ENCODE measurements at regions not wholly inside any gene's neighbourhood (a gene's known extent, or its start where the extent isn't known, plus 50 kb on each side); places are given as distances from the start of the nearest gene placed in this dataset.

DNA sequence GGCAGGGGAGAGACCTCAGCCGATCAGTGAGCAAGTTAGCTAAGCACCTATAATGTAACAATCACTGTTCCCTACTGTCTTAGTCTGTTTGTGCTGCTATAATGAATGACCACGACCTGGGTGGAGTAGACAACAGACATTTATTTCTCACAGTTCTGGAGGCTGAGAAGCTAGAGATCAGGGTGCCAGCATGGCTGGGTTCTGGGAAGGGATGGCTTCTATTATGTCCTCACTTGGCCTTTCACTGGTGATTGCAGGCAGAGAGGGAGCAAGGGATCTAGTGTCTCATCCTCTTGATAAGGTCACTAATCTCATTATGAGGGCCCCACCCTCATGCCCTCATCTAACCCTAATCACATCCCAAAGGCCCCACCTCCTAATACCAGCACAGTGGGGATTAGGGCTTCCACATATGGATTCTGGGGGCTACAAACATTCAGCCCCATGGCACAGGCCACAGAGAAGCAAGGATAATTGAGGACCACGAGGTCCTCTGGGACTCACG, 162.5 kb downstream of the CD83 start:
- H3K27me3 ChIP-seq (ENCODE audit: insufficient read depth, low read length), result no peaks in the 10 kb centered on the region
- no peak overlapping the region for H3K4me3 ChIP-seq (replicated peaks in 1 of 2; ENCODE audit: low read depth in 1 of 2, low read length in 2 of 2)
- peaks cover 0 to 8% of the 10 kb centered on the region in 2 experiments; a peak in 1 of 4 replicates for H3K9me3 ChIP-seq (ENCODE audit: control insufficient read depth in 1 of 2, insufficient read depth in 1 of 2, low read depth in 1 of 2, low read length in 2 of 2)
- intact Hi-C loops (cut with micrococcal nuclease), result no loop called here
- TF ChIP-seq EZH2 (IDR thresholded peaks at IDR 0.05) (no peak), SIN3A (IDR thresholded peaks at IDR 0.05; ENCODE audit: low read depth) (no peak), RAD21 (IDR thresholded peaks at IDR 0.05; ENCODE audit: low read depth) (no peak), JUND (IDR thresholded peaks at IDR 0.05) (no peak), ZFX (IDR thresholded peaks at IDR 0.05) (no peak), ELF1 (IDR thresholded peaks at IDR 0.05; ENCODE audit: borderline replicate concordance, low read depth) (no peak), SRF (IDR thresholded peaks at IDR 0.05; ENCODE audit: low read depth) (no peak), FOSL1 (IDR thresholded peaks at IDR 0.05; ENCODE audit: low read depth) (no peak), SP1 (IDR thresholded peaks at IDR 0.05; ENCODE audit: low read depth) (no peak), TCF7L2 (IDR thresholded peaks at IDR 0.05; ENCODE audit: borderline replicate concordance, extremely low read depth, insufficient read depth, insufficient read length) (no peak), CEBPB (IDR thresholded peaks at IDR 0.05; ENCODE audit: low read depth) (no peak), POLR2A (IDR thresholded peaks at IDR 0.05; ENCODE audit: borderline replicate concordance, extremely low read depth, insufficient read depth, insufficient read length) (no peak), CBX3 (IDR thresholded peaks at IDR 0.05; ENCODE audit: low read depth) (no peak)
- TF ChIP-seq, protein P1, sequence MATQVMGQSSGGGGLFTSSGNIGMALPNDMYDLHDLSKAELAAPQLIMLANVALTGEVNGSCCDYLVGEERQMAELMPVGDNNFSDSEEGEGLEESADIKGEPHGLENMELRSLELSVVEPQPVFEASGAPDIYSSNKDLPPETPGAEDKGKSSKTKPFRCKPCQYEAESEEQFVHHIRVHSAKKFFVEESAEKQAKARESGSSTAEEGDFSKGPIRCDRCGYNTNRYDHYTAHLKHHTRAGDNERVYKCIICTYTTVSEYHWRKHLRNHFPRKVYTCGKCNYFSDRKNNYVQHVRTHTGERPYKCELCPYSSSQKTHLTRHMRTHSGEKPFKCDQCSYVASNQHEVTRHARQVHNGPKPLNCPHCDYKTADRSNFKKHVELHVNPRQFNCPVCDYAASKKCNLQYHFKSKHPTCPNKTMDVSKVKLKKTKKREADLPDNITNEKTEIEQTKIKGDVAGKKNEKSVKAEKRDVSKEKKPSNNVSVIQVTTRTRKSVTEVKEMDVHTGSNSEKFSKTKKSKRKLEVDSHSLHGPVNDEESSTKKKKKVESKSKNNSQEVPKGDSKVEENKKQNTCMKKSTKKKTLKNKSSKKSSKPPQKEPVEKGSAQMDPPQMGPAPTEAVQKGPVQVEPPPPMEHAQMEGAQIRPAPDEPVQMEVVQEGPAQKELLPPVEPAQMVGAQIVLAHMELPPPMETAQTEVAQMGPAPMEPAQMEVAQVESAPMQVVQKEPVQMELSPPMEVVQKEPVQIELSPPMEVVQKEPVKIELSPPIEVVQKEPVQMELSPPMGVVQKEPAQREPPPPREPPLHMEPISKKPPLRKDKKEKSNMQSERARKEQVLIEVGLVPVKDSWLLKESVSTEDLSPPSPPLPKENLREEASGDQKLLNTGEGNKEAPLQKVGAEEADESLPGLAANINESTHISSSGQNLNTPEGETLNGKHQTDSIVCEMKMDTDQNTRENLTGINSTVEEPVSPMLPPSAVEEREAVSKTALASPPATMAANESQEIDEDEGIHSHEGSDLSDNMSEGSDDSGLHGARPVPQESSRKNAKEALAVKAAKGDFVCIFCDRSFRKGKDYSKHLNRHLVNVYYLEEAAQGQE (IDR thresholded peaks at IDR 0.05; ENCODE audit: low read depth), result no peak
- TF ChIP-seq, protein P2, sequence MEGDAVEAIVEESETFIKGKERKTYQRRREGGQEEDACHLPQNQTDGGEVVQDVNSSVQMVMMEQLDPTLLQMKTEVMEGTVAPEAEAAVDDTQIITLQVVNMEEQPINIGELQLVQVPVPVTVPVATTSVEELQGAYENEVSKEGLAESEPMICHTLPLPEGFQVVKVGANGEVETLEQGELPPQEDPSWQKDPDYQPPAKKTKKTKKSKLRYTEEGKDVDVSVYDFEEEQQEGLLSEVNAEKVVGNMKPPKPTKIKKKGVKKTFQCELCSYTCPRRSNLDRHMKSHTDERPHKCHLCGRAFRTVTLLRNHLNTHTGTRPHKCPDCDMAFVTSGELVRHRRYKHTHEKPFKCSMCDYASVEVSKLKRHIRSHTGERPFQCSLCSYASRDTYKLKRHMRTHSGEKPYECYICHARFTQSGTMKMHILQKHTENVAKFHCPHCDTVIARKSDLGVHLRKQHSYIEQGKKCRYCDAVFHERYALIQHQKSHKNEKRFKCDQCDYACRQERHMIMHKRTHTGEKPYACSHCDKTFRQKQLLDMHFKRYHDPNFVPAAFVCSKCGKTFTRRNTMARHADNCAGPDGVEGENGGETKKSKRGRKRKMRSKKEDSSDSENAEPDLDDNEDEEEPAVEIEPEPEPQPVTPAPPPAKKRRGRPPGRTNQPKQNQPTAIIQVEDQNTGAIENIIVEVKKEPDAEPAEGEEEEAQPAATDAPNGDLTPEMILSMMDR (IDR thresholded peaks at IDR 0.05 in 2 of 3, conservative IDR thresholded peaks at IDR 0.05 in 1 of 3; ENCODE audit: borderline replicate concordance in 1 of 3, insufficient read depth in 1 of 3, low read depth in 2 of 3, low read length in 2 of 3), result no peak
- no TSS peak for BruUV-seq (replicated peaks)
- RAD21 ChIA-PET (ENCODE audit: low non-redundant PET in 1 of 2, low total read pairs in 2 of 2, uncharacterized antibody in 2 of 2, unreplicated experiment in 2 of 2), result no interaction called here
- POLR2A ChIA-PET, result no interaction called here
- no peaks in the 10 kb centered on the region for H3K9me2 ChIP-seq (ENCODE audit: insufficient read depth)
- no peaks in the 10 kb centered on the region for H3K79me2 ChIP-seq (ENCODE audit: insufficient read depth, low read length)
- CTCF ChIA-PET, result no interaction called here
- DNase-seq (ENCODE audit: low read depth, low spot score) (no peak), ATAC-seq (no peak)
- peaks cover 0 to 11% of the 10 kb centered on the region in 2 experiments; a peak in 2 of 4 replicates for H3K4me1 ChIP-seq (ENCODE audit: control insufficient read depth in 1 of 2, insufficient read depth in 2 of 2, low read length in 2 of 2)
- no peak overlapping the region for H3K27ac ChIP-seq (ENCODE audit: low read depth, low read length)
- no peaks in the 10 kb centered on the region for H3K36me3 ChIP-seq (ENCODE audit: control insufficient read depth in 1 of 2, insufficient read depth in 2 of 2, low read length in 2 of 2)
- no peak overlapping the region for H2AFZ ChIP-seq (ENCODE audit: low read depth, low read length, poor library complexity, severe bottlenecking)
- no peak overlapping the region for H3K9ac ChIP-seq (ENCODE audit: low read length)
- H4K20me1 ChIP-seq (ENCODE audit: insufficient read depth), result no peaks in the 10 kb centered on the region
- no peak overlapping the region for H3K4me2 ChIP-seq (ENCODE audit: low read length)

Measured in HCT116 (cell line).